NCI-H446 (cell line): ENCODE measurements at regions not wholly inside any gene's neighbourhood (a gene's known extent, or its start where the extent isn't known, plus 50 kb on each side); places are given as distances from the start of the nearest gene placed in this dataset.

Experiments used
- DNase-seq, 2 experiments: peaks; one replicate each; lab custom pipeline; 2025; lab: John Stamatoyannopoulos, UW

- no peak for DNase-seq
These were observed 167.9 kb downstream of the KLF12 start for GRCh38 chr13:73966331-73966730.

DNA sequence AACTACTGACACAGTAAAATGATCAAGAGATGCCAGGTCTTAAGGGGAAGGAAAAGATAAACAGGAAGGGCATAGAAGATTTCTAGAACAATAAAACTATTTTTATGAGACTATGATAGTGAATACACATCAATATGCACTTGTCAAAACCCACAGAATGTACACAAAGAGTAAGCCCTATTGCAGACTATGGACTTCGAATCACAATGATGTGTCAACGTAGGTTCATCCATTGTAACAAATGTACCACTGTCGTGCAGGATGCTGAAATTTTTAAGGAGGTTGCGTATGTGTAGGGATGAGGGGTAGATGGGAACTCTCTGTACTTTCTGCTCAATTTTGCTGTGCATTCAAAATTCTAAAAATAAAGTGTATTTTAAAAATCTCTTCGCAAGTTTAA is 171.9 kb downstream of the KLF12 start:
- DNase-seq = no peak

DNA sequence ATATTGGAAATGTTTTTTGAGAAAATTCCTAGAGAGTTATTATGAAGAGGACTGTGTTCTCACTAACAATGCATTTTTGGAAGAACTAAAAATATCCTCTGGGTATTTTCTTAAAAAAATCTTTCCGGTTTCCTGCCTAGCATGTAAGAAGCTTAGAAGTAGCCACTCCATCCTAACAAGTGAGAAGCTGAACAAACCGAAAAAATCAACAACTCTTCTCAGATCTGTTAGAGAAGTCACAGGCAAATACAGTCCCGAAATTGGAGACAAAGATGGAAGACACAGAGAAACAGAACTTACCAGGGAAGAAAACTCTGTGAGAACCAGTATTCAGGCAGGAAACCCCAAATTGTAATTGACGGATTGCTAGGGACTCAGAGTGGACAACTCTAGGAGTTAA is 173.0 kb downstream of the KLF12 start:
- no peak for DNase-seq

DNA sequence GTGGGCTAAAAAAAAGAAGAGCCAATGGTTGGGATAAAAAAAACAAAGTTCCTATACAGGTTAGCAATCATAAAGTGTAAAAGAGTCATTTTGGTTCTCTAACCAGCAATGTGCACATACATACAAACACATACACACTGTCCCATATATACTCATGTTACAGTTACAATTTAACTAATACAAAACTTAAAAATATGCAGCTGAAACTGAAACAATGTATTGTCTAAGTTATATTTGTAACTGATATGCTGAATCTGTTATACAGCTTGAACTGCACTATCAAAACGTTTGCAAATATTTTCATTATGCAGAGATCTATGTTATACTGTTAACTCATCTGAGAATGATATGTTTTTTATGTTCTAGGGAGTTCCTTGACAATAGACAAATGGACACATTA is 173.7 kb downstream of the KLF12 start:
- DNase-seq = no peak

GRCh38 chr13:73958657-73959397 is 175.4 kb downstream of the KLF12 start:
- DNase-seq = no peak

- DNase-seq = no peak
These were observed 176.3 kb downstream of the KLF12 start for GRCh38 chr13:73957889-73958288.

DNA sequence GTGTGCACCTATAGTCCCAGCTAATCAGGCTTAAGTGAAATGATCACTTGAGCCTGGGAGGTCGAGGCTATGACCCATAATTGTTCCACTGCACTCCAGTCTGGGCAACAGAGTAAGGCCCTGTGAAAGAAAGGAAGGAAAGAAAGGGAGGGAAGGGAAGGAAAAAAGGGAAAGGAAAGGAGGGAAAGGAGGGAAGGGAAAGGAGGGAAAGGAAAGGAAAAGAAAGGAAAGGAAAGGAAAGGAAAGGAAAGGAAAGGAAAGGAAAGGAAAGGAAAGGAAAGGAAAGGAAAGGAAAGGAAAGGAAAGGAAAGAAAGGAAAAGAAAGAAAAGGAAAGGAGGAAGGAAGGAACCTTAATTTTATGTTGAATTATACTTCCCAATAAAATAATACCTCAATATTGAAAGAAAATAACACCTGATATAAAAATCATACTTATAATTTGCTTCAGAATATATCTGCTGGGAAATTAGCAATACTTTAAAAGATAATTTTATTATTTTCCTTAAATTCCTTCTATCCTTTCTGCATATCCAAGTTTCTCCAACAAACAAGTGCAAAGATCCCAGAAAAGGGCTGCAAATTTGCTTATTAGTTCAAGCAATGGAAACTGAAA is 177.3 kb downstream of the KLF12 start:
- no peak for DNase-seq

- DNase-seq = no peak
These were observed 178.2 kb downstream of the KLF12 start for GRCh38 chr13:73955977-73956500.

GRCh38 chr13:73954808-73955207 is 179.4 kb downstream of the KLF12 start:
- DNase-seq = no peak

- no peak for DNase-seq
These were observed 181.6 kb downstream of the KLF12 start for GRCh38 chr13:73952648-73953047.

DNA sequence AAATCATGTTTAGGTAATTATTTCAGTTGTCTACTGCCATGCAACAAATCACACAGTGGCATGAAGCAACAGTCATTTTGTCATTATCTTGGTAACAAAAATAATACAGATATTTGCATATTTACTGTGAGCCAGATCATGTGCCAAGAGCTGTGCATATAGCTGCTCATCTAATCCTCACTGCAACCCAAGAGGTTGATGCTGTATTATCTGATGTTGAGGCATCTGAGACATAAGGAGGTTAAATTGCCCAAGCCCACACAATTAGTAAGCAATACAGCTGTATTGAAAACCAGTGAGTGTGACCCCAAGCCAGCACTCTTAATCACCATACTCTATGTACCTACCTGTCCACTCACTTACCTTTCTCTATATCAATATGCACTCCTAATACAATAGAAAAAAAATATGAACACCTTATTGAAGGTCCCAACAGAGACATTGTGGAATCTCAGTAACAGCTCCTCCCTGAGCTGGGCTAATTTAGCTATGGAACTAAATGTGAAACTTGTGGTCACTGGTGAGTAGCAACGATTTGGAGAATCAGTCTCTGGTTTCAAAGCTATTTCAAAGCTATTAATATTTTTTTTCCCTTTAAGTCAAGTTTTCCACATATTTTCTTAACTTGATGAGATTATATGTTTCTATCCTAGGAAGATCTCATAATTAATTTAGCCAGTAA is 185.2 kb downstream of the KLF12 start:
- DNase-seq = no peak

GRCh38 chr13:73945871-73946270 is 188.3 kb downstream of the KLF12 start:
- DNase-seq = peak in 1 of 2 experiments; percentile 24

DNA sequence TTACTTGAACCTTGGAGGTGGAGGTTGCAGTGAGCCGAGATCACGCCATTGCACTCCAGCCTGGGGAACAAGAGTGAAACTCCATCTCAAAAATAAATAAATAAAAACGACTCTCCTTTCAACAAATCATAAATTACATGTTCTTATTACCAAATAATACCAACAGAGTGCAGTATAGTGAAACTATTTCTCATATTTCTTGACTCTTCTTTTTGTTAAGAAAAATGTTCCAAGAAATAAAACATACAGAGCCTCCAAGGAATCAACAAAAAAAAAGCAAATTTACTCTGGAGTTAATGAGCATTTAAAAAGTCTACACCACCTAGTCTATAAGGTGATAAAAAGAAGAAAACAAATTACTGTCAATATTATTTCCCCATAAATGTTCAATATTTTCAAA is 188.8 kb downstream of the KLF12 start:
- DNase-seq = no peak

GRCh38 chr13:73943965-73944233 is 190.3 kb downstream of the KLF12 start:
- no peak for DNase-seq

GRCh38 chr13:73943137-73943964 is 190.9 kb downstream of the KLF12 start:
- no peak for DNase-seq

DNA sequence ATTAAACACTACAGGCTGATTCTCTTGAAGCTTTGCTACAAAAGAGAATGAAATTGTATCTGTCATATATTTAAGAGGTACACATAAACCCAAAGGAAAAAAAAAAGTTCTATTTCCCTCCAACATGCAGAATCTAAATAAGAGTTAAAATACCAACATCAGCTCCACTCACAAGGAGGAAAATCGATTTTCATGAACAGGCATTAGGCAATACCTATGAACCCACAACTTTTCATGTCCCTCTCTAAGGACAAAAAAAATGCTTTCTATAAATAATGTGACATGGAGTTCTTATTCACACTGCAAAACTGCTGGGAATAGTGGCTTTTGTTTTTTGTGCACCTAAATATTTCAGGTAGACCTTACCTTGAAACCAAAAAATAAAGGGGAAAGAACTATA is 192.5 kb downstream of the KLF12 start:
- DNase-seq = no peak

- DNase-seq = no peak
These were observed 194.1 kb downstream of the KLF12 start for GRCh38 chr13:73940098-73940497.

GRCh38 chr13:73939603-73940002 is 194.6 kb downstream of the KLF12 start:
- DNase-seq = no peak

- DNase-seq = no peak
These were observed 195.2 kb downstream of the KLF12 start for GRCh38 chr13:73939071-73939380.

DNA sequence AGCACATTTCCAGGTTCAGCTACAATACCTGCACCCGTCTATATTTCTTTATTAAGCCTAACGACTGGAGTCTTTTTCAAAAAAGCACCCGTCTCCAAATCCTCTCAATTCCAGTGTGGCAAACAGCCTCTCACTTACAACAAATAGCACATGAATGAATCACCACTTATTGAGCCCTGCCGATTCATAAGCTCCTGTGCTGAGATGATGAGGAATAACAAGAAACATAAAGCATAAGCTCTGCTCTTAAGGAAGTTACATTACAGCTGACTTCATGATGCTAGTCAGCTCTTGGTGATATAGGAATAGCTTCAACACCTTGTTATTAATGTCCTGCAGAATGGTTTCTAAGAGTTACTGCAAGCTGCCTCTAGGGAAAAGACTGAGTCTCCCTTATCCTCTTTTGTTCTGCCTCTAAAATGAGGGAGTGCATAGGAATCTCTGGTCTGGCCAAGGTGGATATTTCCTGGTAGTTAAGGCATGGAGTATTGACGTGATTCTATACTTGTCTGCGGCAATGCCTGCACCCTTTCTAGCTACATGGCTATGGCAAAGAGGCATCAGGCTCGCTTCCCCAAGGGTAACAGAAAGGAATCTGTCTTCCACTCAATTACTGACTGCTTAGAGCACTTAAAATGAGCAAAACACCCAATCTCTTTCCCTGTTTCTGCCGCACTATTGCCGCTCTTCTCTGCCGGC is 195.7 kb downstream of the KLF12 start:
- DNase-seq = no peak

DNA sequence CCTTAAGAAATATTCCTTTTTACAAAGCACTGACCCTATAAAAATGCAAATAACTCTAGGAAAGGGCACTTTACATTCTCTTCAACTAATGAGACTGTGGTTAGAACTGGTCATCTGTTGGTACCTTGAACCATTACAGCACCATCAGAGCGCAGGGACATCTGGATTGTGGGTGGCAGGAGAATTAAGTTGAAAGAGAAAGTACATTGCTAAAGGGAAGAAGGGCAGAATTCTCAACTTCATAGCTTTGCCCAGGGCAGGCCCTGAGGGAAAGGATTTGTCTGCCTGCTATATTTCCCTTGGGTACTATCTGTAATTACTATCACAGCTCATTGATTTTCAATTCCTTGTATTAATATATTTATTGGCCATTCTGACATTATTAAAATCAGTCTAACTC is 196.8 kb downstream of the KLF12 start:
- DNase-seq = no peak

DNA sequence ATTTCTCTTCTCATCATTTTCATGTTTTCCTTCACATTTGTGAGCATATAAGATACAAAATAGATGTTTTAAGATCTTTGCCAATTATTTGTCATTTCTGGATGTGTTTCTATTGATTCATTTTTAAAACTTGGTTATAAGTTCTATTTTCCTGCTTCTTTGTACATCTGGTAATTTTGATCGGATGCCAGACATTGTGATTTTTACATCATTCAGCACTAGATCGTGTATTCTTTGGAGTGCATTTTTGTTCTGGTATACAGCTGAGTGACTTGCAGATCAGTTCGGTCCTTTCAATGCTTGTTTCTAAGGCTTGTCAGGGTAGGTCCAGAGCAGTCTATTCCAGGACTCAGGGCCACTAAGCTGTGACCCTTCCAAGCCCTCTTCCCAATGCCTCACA is 198.2 kb downstream of the KLF12 start:
- DNase-seq = no peak
